HG02763 (cell line): ENCODE measurements at regions not wholly inside any gene's neighbourhood (a gene's known extent, or its start where the extent isn't known, plus 50 kb on each side); places are given as distances from the start of the nearest gene placed in this dataset.
"Not testable (repeated sequence)": the region's sequence is repeated elsewhere in the genome, so short reads cannot be mapped to it uniquely, and the experiment has no call there.

Source experiments
- ATAC-seq: cut with Tn5 transposase; IDR thresholded peaks from one replicate; pipeline ENCODE4 v1.9.1; 2021; ENCODE audit warnings: mild to moderate bottlenecking, moderate library complexity; ENCODE audit not compliant: unreplicated experiment

GRCh38 chr1:58204284-58204683 is 342.2 kb downstream of the OMA1 start:
- ATAC-seq: no peak

- ATAC-seq: no peak
Observed at GRCh38 chr1:58201492-58202106, 344.9 kb downstream of the OMA1 start.

- no peak for ATAC-seq
Observed at GRCh38 chr1:58200437-58200836, 346.1 kb downstream of the OMA1 start.

GRCh38 chr1:58197811-58198210 is 348.7 kb downstream of the OMA1 start:
- ATAC-seq: no peak

GRCh38 chr1:58190267-58190988 is 356.1 kb downstream of the OMA1 start:
- no peak for ATAC-seq

GRCh38 chr1:58189453-58189852 is 357.1 kb downstream of the OMA1 start:
- ATAC-seq: no peak

- ATAC-seq: no peak
Observed at GRCh38 chr1:58183286-58183685, 363.2 kb downstream of the OMA1 start.

- no peak for ATAC-seq
Observed at GRCh38 chr1:58180537-58180936, 366.0 kb downstream of the OMA1 start.

GRCh38 chr1:58169160-58169559 is 377.4 kb downstream of the OMA1 start:
- ATAC-seq: not testable (repeated sequence)

GRCh38 chr1:58167131-58167530 is 379.4 kb downstream of the OMA1 start:
- ATAC-seq: not testable (repeated sequence)

- no peak for ATAC-seq
Observed at GRCh38 chr1:58166417-58166816, 380.1 kb downstream of the OMA1 start.

- no peak for ATAC-seq
Observed at GRCh38 chr1:58165073-58165472, 381.5 kb downstream of the OMA1 start.

GRCh38 chr1:58162952-58163550 is 383.5 kb downstream of the OMA1 start:
- no peak for ATAC-seq

GRCh38 chr1:58159434-58159830 is 387.1 kb downstream of the OMA1 start:
- no peak for ATAC-seq

- ATAC-seq: no peak
Observed at GRCh38 chr1:58158506-58159433, 387.8 kb downstream of the OMA1 start.

- no peak for ATAC-seq
Observed at GRCh38 chr1:58158016-58158415, 388.5 kb downstream of the OMA1 start.

GRCh38 chr1:58157256-58157655 is 389.3 kb downstream of the OMA1 start:
- no peak for ATAC-seq

GRCh38 chr1:58156831-58157230 is 389.7 kb downstream of the OMA1 start:
- no peak for ATAC-seq

GRCh38 chr1:58156124-58156468 is 390.4 kb downstream of the OMA1 start:
- peak; percentile 57 for ATAC-seq

GRCh38 chr1:58155418-58156123 is 391.0 kb downstream of the OMA1 start:
- no peak for ATAC-seq

GRCh38 chr1:58154256-58154655 is 392.3 kb downstream of the OMA1 start:
- no peak for ATAC-seq
